SK-N-MC (cell line): ENCODE measurements at regions not wholly inside any gene's neighbourhood (a gene's known extent, or its start where the extent isn't known, plus 50 kb on each side); places are given as distances from the start of the nearest gene placed in this dataset.

ENCODE experiments used
- DNase-seq: peaks from one replicate; pipeline ENCODE4 v3.0.0-alpha.2; 2011; ENCODE audit warnings: low read depth, low spot score
- H3K27ac ChIP-seq: fragments of 200-600 bp; sonication (generic); 2 replicates; pipeline ENCODE4 v1.5.1; 2016; ENCODE audit warnings: mixed run types
- H3K36me3 ChIP-seq: fragments of 200-600 bp; sonication (generic); 2 replicates; pipeline ENCODE4 v1.6.1; 2017; ENCODE audit warnings: antibody characterized with exemption, low read length, mixed read lengths; ENCODE audit not compliant: insufficient read depth
- H3K4me3 ChIP-seq: fragments of 200-600 bp; sonication (generic); 2 replicates; pipeline ENCODE4 v1.5.1; 2016
- H3K9ac ChIP-seq: fragments of 200-600 bp; sonication (generic); 2 replicates; pipeline ENCODE4 v1.8.0; 2017; ENCODE audit warnings: mixed run types, mixed read lengths; ENCODE audit not compliant: insufficient read length
- H3K9me3 ChIP-seq: fragments of 200-600 bp; sonication (generic); 2 replicates; pipeline ENCODE4 v1.6.1; 2017; ENCODE audit warnings: low read depth, mild to moderate bottlenecking, antibody characterized with exemption, low read length, moderate library complexity, mixed read lengths
- EZH2 ChIP-seq: fragments of 200-600 bp; sonication (generic); IDR thresholded peaks from one replicate; pipeline ENCODE4 v1.6.1; 2017; ENCODE audit warnings: antibody characterized with exemption
- FOXP2 ChIP-seq: optimal IDR thresholded peaks from 2 replicates; pipeline ENCODE3; 2011; ENCODE audit warnings: mild to moderate bottlenecking, moderate library complexity; ENCODE audit not compliant: insufficient read depth; ENCODE audit errors: extremely low read length, control extremely low read depth
- POLR2AphosphoS5 ChIP-seq: IDR thresholded peaks from 2 replicates; pipeline ENCODE4 v1.6.1; 2012; ENCODE audit warnings: mild to moderate bottlenecking, low read depth, low read length, borderline replicate concordance

DNA sequence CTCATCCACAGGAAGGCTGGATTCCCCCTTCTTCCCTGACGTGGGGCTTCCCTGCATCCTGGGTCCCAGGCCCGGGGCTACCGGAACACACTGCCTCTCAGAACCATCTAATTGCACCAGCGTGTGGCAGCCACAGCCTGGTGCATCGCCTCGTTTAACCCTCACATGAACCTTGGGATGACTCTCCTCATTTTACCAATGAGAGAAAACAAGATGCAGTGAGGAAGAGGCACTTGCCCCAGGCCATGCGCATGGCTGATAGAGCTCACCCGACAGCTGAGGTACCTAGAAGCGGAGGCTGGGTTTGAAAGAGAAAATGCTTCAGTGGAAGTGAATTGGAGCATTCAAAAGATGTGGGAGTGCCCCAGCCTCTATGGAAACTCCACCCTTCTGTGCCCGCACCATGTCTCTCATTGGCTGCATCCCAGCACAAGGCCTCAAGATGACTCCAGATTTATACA is 162.3 kb downstream of the KATNIP start:
- Histone ChIP-seq H3K4me3 (no peak overlapping the region), H3K36me3 (no peaks in the 10 kb centered on the region), H3K9ac (no peak overlapping the region), H3K9me3 (no peaks in the 10 kb centered on the region), H3K27ac (no peak overlapping the region)
- no peak for DNase-seq
- no peak for TF ChIP-seq EZH2
- no peak for TF ChIP-seq POLR2AphosphoS5
- TF ChIP-seq FOXP2, result no peak

DNA sequence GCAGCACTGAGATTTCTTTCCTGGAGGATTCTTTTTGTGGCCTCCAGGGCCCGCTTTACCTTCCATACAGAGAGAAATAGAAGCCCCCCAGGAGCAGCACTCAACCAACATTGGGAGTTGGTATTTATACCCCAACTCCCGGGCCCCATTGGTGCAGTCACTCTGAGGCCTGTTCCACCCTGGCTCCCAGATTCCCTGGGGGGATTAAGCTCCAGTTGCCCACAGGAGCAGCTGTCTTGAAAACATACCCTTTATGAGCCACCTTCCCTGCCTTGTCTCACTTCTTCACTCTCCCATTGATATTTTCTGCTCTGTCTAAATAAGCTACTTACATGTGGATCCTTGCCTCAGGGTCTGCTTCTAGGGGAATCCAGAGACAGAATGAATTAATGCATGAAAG is 167.8 kb downstream of the KATNIP start:
- Histone ChIP-seq H3K9me3 (no peaks in the 10 kb centered on the region), H3K27ac (no peak overlapping the region), H3K9ac (no peak overlapping the region), H3K36me3 (no peaks in the 10 kb centered on the region), H3K4me3 (no peak overlapping the region)
- DNase-seq, result no peak
- TF ChIP-seq EZH2 (no peak), FOXP2 (no peak), POLR2AphosphoS5 (no peak)

DNA sequence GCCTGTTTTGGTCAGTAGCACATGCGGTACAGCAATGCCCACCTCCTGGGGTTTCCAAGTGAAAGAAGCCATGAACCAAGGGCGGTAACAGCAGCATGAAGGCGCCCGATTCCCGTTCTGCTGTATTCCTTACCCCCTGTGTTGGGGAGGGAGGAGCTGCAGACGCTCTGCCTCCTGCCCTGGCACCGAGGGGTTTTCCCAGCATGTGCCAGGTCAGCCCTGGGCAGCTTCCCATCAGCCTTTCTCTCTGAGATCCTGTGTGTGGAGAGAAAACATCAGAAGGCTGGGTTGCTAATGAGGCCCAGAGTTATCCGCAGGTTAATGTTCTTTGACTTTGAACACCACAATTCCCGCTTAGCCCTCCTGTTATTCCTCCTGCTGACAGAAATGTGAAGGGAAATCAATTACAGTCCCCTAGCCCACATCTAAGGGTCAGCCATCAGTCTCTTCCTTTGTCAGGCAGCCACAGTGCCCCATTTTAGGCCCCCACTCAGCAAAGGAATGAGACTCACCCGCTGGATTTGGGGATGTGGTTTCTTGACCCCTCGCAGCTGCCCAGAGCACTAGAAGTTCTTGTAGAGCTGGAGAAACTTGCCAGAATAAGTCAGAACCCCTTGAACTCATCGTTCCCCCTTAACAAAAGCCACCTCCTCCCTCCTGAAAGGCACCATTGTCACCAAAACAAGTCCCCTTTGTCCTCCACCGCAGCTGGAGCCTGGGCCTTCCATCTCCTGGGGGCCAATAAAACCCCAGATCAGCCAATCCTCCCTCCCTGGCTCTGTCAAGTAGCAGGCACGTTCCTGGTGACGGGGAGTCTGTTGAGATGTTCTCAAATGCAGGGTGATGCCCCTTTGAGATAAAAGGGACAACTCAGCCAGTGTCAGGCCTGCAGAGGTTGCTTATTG is 168.5 kb downstream of the KATNIP start:
- no peak for DNase-seq
- no peak overlapping the region for H3K27ac ChIP-seq
- H3K4me3 ChIP-seq, result no peak overlapping the region
- TF ChIP-seq FOXP2 (no peak), POLR2AphosphoS5 (no peak), EZH2 (no peak)
- H3K9me3 ChIP-seq, result no peaks in the 10 kb centered on the region
- H3K36me3 ChIP-seq, result no peaks in the 10 kb centered on the region
- H3K9ac ChIP-seq, result no peak overlapping the region

DNA sequence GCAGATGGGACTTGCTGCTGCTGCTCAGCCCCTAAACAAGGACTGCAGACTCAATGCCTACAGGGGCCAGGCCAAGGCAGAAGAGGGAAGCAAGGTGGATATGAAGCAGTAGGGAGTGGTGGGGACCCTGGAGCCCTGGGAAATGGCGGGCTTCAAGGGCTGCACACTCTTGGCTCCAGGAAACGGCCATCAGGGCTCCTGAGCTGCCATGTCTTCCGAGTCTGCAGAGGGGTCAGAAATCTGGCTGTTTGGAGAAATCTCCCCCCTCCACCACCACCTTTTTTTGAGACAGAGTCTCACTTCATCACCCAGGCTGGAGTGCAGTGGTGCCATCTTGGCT is 169.1 kb downstream of the KATNIP start:
- H3K27ac ChIP-seq, result no peak overlapping the region
- TF ChIP-seq EZH2 (no peak), FOXP2 (no peak), POLR2AphosphoS5 (no peak)

DNA sequence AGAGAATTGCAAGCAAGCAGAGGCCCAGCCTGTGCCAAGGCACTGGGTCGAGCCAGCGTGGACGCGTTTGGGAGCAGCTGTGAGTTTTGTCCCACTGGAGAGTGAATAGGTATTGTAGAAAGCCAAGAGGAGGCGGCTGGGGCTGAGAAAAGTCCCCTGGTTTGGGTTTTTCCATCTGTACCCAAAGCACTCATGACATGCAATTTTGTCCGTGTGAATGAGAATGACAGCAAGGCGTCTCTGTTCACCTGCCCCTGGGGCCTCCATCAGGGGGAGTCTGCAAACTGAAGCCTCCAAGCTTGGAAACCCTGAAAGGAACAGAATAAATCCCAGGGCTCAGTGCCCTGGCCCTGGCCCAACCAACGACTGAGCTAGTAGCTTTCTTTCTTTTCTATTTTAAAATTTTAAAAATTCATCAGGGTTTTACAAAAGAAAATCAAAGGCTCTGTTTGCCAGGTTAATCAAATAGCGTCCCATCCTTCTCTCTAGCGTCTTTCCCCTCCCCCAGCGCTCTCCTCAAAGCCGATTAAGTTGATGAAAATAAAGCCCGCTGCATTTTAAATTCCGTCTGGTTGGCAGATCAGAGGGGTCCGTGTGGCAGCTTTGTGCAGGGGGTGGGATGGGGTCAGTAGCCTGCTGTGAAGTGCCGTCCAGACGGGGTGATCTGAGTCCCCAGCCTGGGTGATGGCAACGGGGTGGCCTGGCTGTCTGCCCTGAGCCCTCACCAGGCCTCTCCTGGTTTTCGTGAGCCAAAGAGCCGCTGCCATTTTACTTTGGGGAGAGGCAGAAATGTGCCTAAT is 171.0 kb downstream of the KATNIP start:
- DNase-seq, result no peak
- no peaks in the 10 kb centered on the region for H3K36me3 ChIP-seq
- no peak overlapping the region for H3K4me3 ChIP-seq
- TF ChIP-seq FOXP2, result no peak
- TF ChIP-seq POLR2AphosphoS5, result no peak
- no peak for TF ChIP-seq EZH2
- H3K9me3 ChIP-seq, result no peaks in the 10 kb centered on the region
- no peak overlapping the region for H3K27ac ChIP-seq
- no peak overlapping the region for H3K9ac ChIP-seq

More for the DNA sequence above, 169.1 kb downstream of the KATNIP start:
- Histone ChIP-seq H3K9me3 (no peaks in the 10 kb centered on the region), H3K36me3 (no peaks in the 10 kb centered on the region), H3K9ac (no peak overlapping the region), H3K4me3 (no peak overlapping the region)
- no peak for DNase-seq

DNA sequence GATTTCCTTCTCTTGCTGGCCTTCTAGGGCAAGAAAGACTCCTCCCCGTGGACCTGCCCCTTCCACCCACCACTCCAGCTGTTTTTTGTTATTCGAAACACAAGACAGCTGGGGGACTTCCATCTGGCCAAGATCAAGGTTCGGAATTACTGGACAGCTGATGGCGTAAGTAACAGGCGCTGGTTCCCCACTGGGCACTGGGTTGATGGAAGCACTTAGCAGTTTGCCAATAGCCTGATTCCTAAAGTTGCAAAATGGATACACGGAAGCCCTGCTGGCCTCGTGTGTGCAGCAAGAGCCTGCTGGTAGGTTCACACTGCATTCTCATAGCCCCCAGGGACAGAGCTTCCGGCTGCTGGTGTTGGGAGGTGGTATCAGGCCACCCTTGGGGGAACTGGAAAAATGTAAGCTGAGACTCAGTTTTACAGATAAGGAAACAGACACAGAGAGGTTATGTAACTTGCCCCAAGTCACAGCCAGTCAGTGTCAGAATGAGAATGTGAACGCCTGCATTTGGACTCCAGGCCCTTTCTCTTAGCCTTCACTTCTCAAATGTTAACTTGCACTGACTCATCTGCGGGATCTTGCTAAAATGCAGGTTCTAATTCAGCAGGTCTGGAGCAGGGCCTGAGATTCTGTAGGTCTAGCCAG is 171.7 kb downstream of the KATNIP start:
- Histone ChIP-seq H3K27ac (no peak overlapping the region), H3K36me3 (no peaks in the 10 kb centered on the region)

DNA sequence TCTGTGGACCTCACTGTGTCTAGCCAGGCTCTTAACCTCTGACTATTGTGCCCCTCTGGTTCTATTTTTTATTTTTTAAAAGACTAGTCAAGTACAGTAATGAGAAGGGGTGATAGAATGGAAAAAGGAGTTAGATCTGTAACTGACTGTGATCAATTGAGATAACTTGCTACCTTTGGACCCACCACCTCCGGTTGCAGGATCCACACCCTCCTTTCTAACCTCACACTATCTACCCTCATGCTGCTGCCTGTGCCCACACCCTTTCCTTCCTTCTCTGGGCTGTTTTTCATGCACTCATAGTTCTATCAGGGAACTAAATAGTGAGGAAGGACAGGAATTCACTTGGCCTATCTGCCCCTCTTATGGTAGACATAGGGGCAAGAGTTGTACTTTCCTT is 172.3 kb downstream of the KATNIP start:
- H3K9ac ChIP-seq, result no peak overlapping the region
- H3K27ac ChIP-seq, result no peak overlapping the region

More for the DNA sequence above, 171.7 kb downstream of the KATNIP start:
- DNase-seq, result no peak
- Histone ChIP-seq H3K9ac (no peak overlapping the region), H3K4me3 (no peak overlapping the region), H3K9me3 (no peaks in the 10 kb centered on the region)
- TF ChIP-seq EZH2, result no peak
- no peak for TF ChIP-seq FOXP2
- TF ChIP-seq POLR2AphosphoS5, result no peak

More for the DNA sequence above, 172.3 kb downstream of the KATNIP start:
- Histone ChIP-seq H3K9me3 (no peaks in the 10 kb centered on the region), H3K4me3 (no peak overlapping the region), H3K36me3 (no peaks in the 10 kb centered on the region)
- DNase-seq, result no peak
- TF ChIP-seq EZH2 (no peak), FOXP2 (no peak), POLR2AphosphoS5 (no peak)
